Subcutaneous abdominal adipose tissue (tissue), 5 donors: ENCODE measurements at regions not wholly inside any gene's neighbourhood (a gene's known extent, or its start where the extent isn't known, plus 50 kb on each side); places are given as distances from the start of the nearest gene placed in this dataset.

Experiments
- H3K27ac ChIP-seq: one replicate; pipeline ENCODE4 v1.7.0; 2013; ENCODE audit warnings: low read depth, mild to moderate bottlenecking, inconsistent platforms, low read length, moderate library complexity
- H3K27me3 ChIP-seq, 5 donors: one replicate each; pipeline ENCODE4 v1.7.0; 2013; ENCODE audit warnings: low read length in 5 of 5, inconsistent platforms in 1 of 5; ENCODE audit not compliant: control insufficient read depth in 5 of 5, insufficient read depth in 4 of 5
- H3K36me3 ChIP-seq, 5 donors: one replicate each; pipeline ENCODE4 v1.7.0; 2013; ENCODE audit warnings: low read length in 5 of 5; ENCODE audit not compliant: control insufficient read depth in 5 of 5, insufficient read depth in 5 of 5
- H3K4me1 ChIP-seq, 5 donors: one replicate each; pipeline ENCODE4 v1.7.0; 2013; ENCODE audit warnings: low read length in 5 of 5, mild to moderate bottlenecking in 3 of 5, moderate library complexity in 1 of 5; ENCODE audit not compliant: control insufficient read depth in 5 of 5, insufficient read depth in 5 of 5
- H3K4me3 ChIP-seq, 5 donors: one replicate each; pipeline ENCODE4 v1.7.0; 2013; ENCODE audit warnings: low read length in 5 of 5, low read depth in 1 of 5
- H3K9ac ChIP-seq, 5 donors: one replicate each; pipeline ENCODE4 v1.7.0; 2013; ENCODE audit warnings: low read length in 5 of 5, mild to moderate bottlenecking in 4 of 5, moderate library complexity in 3 of 5
- H3K9me3 ChIP-seq, 5 donors: one replicate each; pipeline ENCODE4 v1.7.0; 2013; ENCODE audit warnings: low read length in 5 of 5; ENCODE audit not compliant: control insufficient read depth in 5 of 5
- donor health status: healthy.
- donor health status: healthy.
- donor health status: healthy.
- donor health status: healthy.
- donor health status: healthy.

GRCh38 chr10:78550090-78550489 is 516.4 kb downstream of the RPS24 start:
- H3K9me3 ChIP-seq: no peaks in the 10 kb centered on the region
- no peaks in the 10 kb centered on the region for H3K36me3 ChIP-seq
- no peak overlapping the region for H3K27ac ChIP-seq
- no peaks in the 10 kb centered on the region for H3K27me3 ChIP-seq
- H3K9ac ChIP-seq: no peak overlapping the region
- H3K4me1 ChIP-seq: peaks cover 4 to 22% (median 15%) of the 10 kb centered on the region in 5 donors
- H3K4me3 ChIP-seq: no peak overlapping the region

- H3K36me3 ChIP-seq: no peaks in the 10 kb centered on the region
- H3K9ac ChIP-seq: no peak overlapping the region
- H3K9me3 ChIP-seq: no peaks in the 10 kb centered on the region
- no peaks in the 10 kb centered on the region for H3K27me3 ChIP-seq
- no peak overlapping the region for H3K4me3 ChIP-seq
- no peak overlapping the region for H3K27ac ChIP-seq
- peaks cover 4 to 22% (median 15%) of the 10 kb centered on the region in 5 donors for H3K4me1 ChIP-seq
Measured at GRCh38 chr10:78550716-78551115, 517.1 kb downstream of the RPS24 start.

- Histone ChIP-seq H3K4me3 (no peak overlapping the region), H3K9me3 (no peaks in the 10 kb centered on the region), H3K4me1 (peaks cover 4 to 22% (median 15%) of the 10 kb centered on the region in 5 donors), H3K27me3 (no peaks in the 10 kb centered on the region), H3K9ac (peak overlapping the region in 1 of 5 donors; percentile 19), H3K36me3 (no peaks in the 10 kb centered on the region), H3K27ac (no peak overlapping the region)
Measured at GRCh38 chr10:78551184-78552005, 517.4 kb upstream of the ZMIZ1 start.

- Histone ChIP-seq H3K27me3 (no peaks in the 10 kb centered on the region), H3K27ac (no peak overlapping the region), H3K9ac (peak overlapping the region in 1 of 5 donors; percentile 19), H3K9me3 (peaks cover 0 to 3% (median 0%) of the 10 kb centered on the region in 5 donors), H3K4me1 (peaks cover 4 to 22% (median 15%) of the 10 kb centered on the region in 5 donors), H3K4me3 (no peak overlapping the region), H3K36me3 (no peaks in the 10 kb centered on the region)
Measured at GRCh38 chr10:78552261-78552811, 516.4 kb upstream of the ZMIZ1 start.

GRCh38 chr10:78553792-78554191 is 515.0 kb upstream of the ZMIZ1 start:
- H3K4me3 ChIP-seq: no peak overlapping the region
- peaks cover 0 to 3% (median 0%) of the 10 kb centered on the region in 5 donors for H3K9me3 ChIP-seq
- no peaks in the 10 kb centered on the region for H3K27me3 ChIP-seq
- H3K36me3 ChIP-seq: no peaks in the 10 kb centered on the region
- H3K4me1 ChIP-seq: peaks cover 4 to 19% (median 15%) of the 10 kb centered on the region in 5 donors
- no peak overlapping the region for H3K27ac ChIP-seq
- no peak overlapping the region for H3K9ac ChIP-seq

- H3K4me3 ChIP-seq: no peak overlapping the region
Measured at GRCh38 chr10:78555128-78555527, 513.6 kb upstream of the ZMIZ1 start.

GRCh38 chr10:78556705-78557432 is 511.9 kb upstream of the ZMIZ1 start:
- Histone ChIP-seq H3K27me3 (no peaks in the 10 kb centered on the region), H3K27ac (no peak overlapping the region), H3K4me3 (no peak overlapping the region), H3K4me1 (peaks cover 4 to 27% (median 23%) of the 10 kb centered on the region in 5 donors), H3K36me3 (no peaks in the 10 kb centered on the region), H3K9me3 (peaks cover 0 to 3% (median 0%) of the 10 kb centered on the region in 5 donors), H3K9ac (no peak overlapping the region)

More at GRCh38 chr10:78555128-78555527, 513.6 kb upstream of the ZMIZ1 start:
- Histone ChIP-seq H3K27ac (no peak overlapping the region), H3K36me3 (no peaks in the 10 kb centered on the region), H3K27me3 (no peaks in the 10 kb centered on the region), H3K4me1 (peaks cover 4 to 29% (median 21%) of the 10 kb centered on the region in 5 donors), H3K9me3 (peaks cover 0 to 3% (median 0%) of the 10 kb centered on the region in 5 donors), H3K9ac (no peak overlapping the region)

GRCh38 chr10:78557433-78557925 is 511.3 kb upstream of the ZMIZ1 start:
- no peaks in the 10 kb centered on the region for H3K27me3 ChIP-seq
- H3K4me3 ChIP-seq: no peak overlapping the region
- H3K9me3 ChIP-seq: peaks cover 0 to 3% (median 0%) of the 10 kb centered on the region in 5 donors

GRCh38 chr10:78559661-78560340 is 509.0 kb upstream of the ZMIZ1 start:
- peaks cover 2 to 24% (median 21%) of the 10 kb centered on the region in 5 donors for H3K4me1 ChIP-seq
- peaks cover 0 to 3% (median 0%) of the 10 kb centered on the region in 5 donors for H3K9me3 ChIP-seq
- no peaks in the 10 kb centered on the region for H3K27me3 ChIP-seq
- no peak overlapping the region for H3K27ac ChIP-seq
- no peaks in the 10 kb centered on the region for H3K36me3 ChIP-seq
- no peak overlapping the region for H3K4me3 ChIP-seq
- H3K9ac ChIP-seq: no peak overlapping the region

More at GRCh38 chr10:78557433-78557925, 511.3 kb upstream of the ZMIZ1 start:
- Histone ChIP-seq H3K27ac (no peak overlapping the region), H3K4me1 (peaks cover 2 to 21% (median 18%) of the 10 kb centered on the region in 5 donors), H3K9ac (no peak overlapping the region), H3K36me3 (no peaks in the 10 kb centered on the region)
